Duodenal mucosa (tissue), 2 donors: ENCODE measurements at regions not wholly inside any gene's neighbourhood (a gene's known extent, or its start where the extent isn't known, plus 50 kb on each side); places are given as distances from the start of the nearest gene placed in this dataset.
"Not testable (repeated sequence)": the region's sequence is repeated elsewhere in the genome, so short reads cannot be mapped to it uniquely, and the experiment has no call there.

Source experiments
- H3K27ac ChIP-seq: one replicate; pipeline ENCODE4 v1.7.0; 2013; ENCODE audit warnings: low read depth, low read length
- H3K27me3 ChIP-seq, 2 donors: one replicate each; pipeline ENCODE4 v1.7.0; 2013; ENCODE audit warnings: low read length in 2 of 2, control low read depth in 1 of 2; ENCODE audit not compliant: insufficient read depth in 2 of 2, control insufficient read depth in 1 of 2
- H3K36me3 ChIP-seq, 2 donors: one replicate each; pipeline ENCODE4 v1.7.0; 2013; ENCODE audit warnings: low read length in 2 of 2, control low read depth in 1 of 2; ENCODE audit not compliant: insufficient read depth in 2 of 2, control insufficient read depth in 1 of 2
- H3K4me1 ChIP-seq, 2 donors: one replicate each; pipeline ENCODE4 v1.7.0; 2013; ENCODE audit warnings: low read length in 2 of 2, control low read depth in 1 of 2; ENCODE audit not compliant: insufficient read depth in 2 of 2, control insufficient read depth in 1 of 2
- H3K4me3 ChIP-seq, 2 donors: one replicate each; pipeline ENCODE4 v1.7.0; 2013; ENCODE audit warnings: low read length in 2 of 2, low read depth in 1 of 2
- H3K9ac ChIP-seq, 2 donors: one replicate each; pipeline ENCODE4 v1.7.0; 2013; ENCODE audit warnings: low read length in 2 of 2, low read depth in 1 of 2
- H3K9me3 ChIP-seq, 2 donors: one replicate each; pipeline ENCODE4 v1.7.0; 2013; ENCODE audit warnings: low read length in 2 of 2, control low read depth in 1 of 2; ENCODE audit not compliant: control insufficient read depth in 1 of 2

- no peaks in the 10 kb centered on the region for H3K27me3 ChIP-seq
- H3K4me1 ChIP-seq: no peaks in the 10 kb centered on the region
- no peaks in the 10 kb centered on the region for H3K36me3 ChIP-seq
- no peak overlapping the region for H3K4me3 ChIP-seq
- H3K9ac ChIP-seq: no peak overlapping the region
- H3K27ac ChIP-seq: no peak overlapping the region
- H3K9me3 ChIP-seq: no peaks in the 10 kb centered on the region
Observed at GRCh38 chr7:98724591-98724990, 107.5 kb downstream of the NPTX2 start.

- Histone ChIP-seq H3K27ac (no peak overlapping the region), H3K4me3 (no peak overlapping the region), H3K27me3 (no peaks in the 10 kb centered on the region), H3K9me3 (no peaks in the 10 kb centered on the region), H3K36me3 (no peaks in the 10 kb centered on the region), H3K9ac (no peak overlapping the region), H3K4me1 (no peaks in the 10 kb centered on the region)
Observed at GRCh38 chr7:98727146-98727709, 110.1 kb downstream of the NPTX2 start.

- Histone ChIP-seq H3K9me3 (peaks cover 0 to 5% of the 10 kb centered on the region in 2 donors), H3K27me3 (no peaks in the 10 kb centered on the region), H3K4me3 (no peak overlapping the region), H3K27ac (no peak overlapping the region), H3K4me1 (no peaks in the 10 kb centered on the region), H3K36me3 (no peaks in the 10 kb centered on the region), H3K9ac (no peak overlapping the region)
Observed at GRCh38 chr7:98728555-98728954, 111.5 kb downstream of the NPTX2 start.

GRCh38 chr7:98729121-98729520, 112.0 kb downstream of the NPTX2 start:
- H3K9me3 ChIP-seq: peaks cover 0 to 5% of the 10 kb centered on the region in 2 donors
- H3K9ac ChIP-seq: no peak overlapping the region
- no peaks in the 10 kb centered on the region for H3K36me3 ChIP-seq
- H3K27ac ChIP-seq: no peak overlapping the region
- no peak overlapping the region for H3K4me3 ChIP-seq
- no peaks in the 10 kb centered on the region for H3K4me1 ChIP-seq
- H3K27me3 ChIP-seq: no peaks in the 10 kb centered on the region

- Histone ChIP-seq H3K9me3 (peaks cover 0 to 5% of the 10 kb centered on the region in 2 donors), H3K4me1 (no peaks in the 10 kb centered on the region), H3K36me3 (no peaks in the 10 kb centered on the region), H3K27me3 (no peaks in the 10 kb centered on the region), H3K27ac (no peak overlapping the region), H3K9ac (no peak overlapping the region), H3K4me3 (no peak overlapping the region)
Observed at GRCh38 chr7:98730326-98730725, 113.2 kb downstream of the NPTX2 start.

- H3K27ac ChIP-seq: no peak overlapping the region
- no peaks in the 10 kb centered on the region for H3K36me3 ChIP-seq
- H3K9me3 ChIP-seq: peaks cover 0 to 5% of the 10 kb centered on the region in 2 donors
- no peaks in the 10 kb centered on the region for H3K4me1 ChIP-seq
- H3K27me3 ChIP-seq: no peaks in the 10 kb centered on the region
- no peak overlapping the region for H3K4me3 ChIP-seq
- no peak overlapping the region for H3K9ac ChIP-seq
Observed at GRCh38 chr7:98731651-98732050, 114.6 kb downstream of the NPTX2 start.

GRCh38 chr7:98733036-98733435, 116.0 kb downstream of the NPTX2 start:
- Histone ChIP-seq H3K4me3 (no peak overlapping the region), H3K27ac (no peak overlapping the region), H3K27me3 (no peaks in the 10 kb centered on the region), H3K9ac (no peak overlapping the region), H3K9me3 (peaks cover 0 to 5% of the 10 kb centered on the region in 2 donors), H3K4me1 (no peaks in the 10 kb centered on the region), H3K36me3 (no peaks in the 10 kb centered on the region)

- no peak overlapping the region for H3K9ac ChIP-seq
- no peak overlapping the region for H3K27ac ChIP-seq
- H3K27me3 ChIP-seq: no peaks in the 10 kb centered on the region
- no peaks in the 10 kb centered on the region for H3K36me3 ChIP-seq
- H3K4me1 ChIP-seq: no peaks in the 10 kb centered on the region
- peaks cover 0 to 5% of the 10 kb centered on the region in 2 donors for H3K9me3 ChIP-seq
- H3K4me3 ChIP-seq: no peak overlapping the region
Observed at GRCh38 chr7:98735801-98736200, 118.7 kb downstream of the NPTX2 start.

GRCh38 chr7:98736461-98736860, 119.4 kb downstream of the NPTX2 start:
- not testable (repeated sequence) for H3K9me3 ChIP-seq, H3K9ac ChIP-seq, H3K4me3 ChIP-seq, H3K27me3 ChIP-seq, H3K4me1 ChIP-seq, H3K27ac ChIP-seq, H3K36me3 ChIP-seq

- Histone ChIP-seq H3K27ac (no peak overlapping the region), H3K36me3 (no peaks in the 10 kb centered on the region), H3K4me3 (no peak overlapping the region), H3K9ac (no peak overlapping the region), H3K9me3 (peaks cover 0 to 5% of the 10 kb centered on the region in 2 donors), H3K4me1 (no peaks in the 10 kb centered on the region), H3K27me3 (no peaks in the 10 kb centered on the region)
Observed at GRCh38 chr7:98737176-98737575, 120.1 kb downstream of the NPTX2 start.

GRCh38 chr7:98740643-98741042, 123.6 kb downstream of the NPTX2 start:
- no peak overlapping the region for H3K4me3 ChIP-seq
- H3K9ac ChIP-seq: no peak overlapping the region
- no peaks in the 10 kb centered on the region for H3K9me3 ChIP-seq
- no peaks in the 10 kb centered on the region for H3K36me3 ChIP-seq
- no peak overlapping the region for H3K27ac ChIP-seq
- no peaks in the 10 kb centered on the region for H3K4me1 ChIP-seq
- no peaks in the 10 kb centered on the region for H3K27me3 ChIP-seq
